Ovary (tissue), 3 donors: ENCODE measurements at regions not wholly inside any gene's neighbourhood (a gene's known extent, or its start where the extent isn't known, plus 50 kb on each side); places are given as distances from the start of the nearest gene placed in this dataset.
"Not testable (repeated sequence)": the region's sequence is repeated elsewhere in the genome, so short reads cannot be mapped to it uniquely, and the experiment has no call there.

Source experiments
- CTCF ChIP-seq, 3 donors: fragments of 450-650 bp in 2 of 3; fragments of 200-600 bp in 1 of 3; IDR thresholded peaks; one replicate each; pipeline versions ENCODE4 v1.5.1 to v1.8.0; 2016 to 2022; ENCODE audit warnings: antibody characterized with exemption in 3 of 3, mild to moderate bottlenecking in 1 of 3
- POLR2A ChIP-seq: fragments of 450-650 bp; IDR thresholded peaks from one replicate; pipeline ENCODE4 v1.6.1; 2017; ENCODE audit warnings: antibody characterized with exemption, mild to moderate bottlenecking, moderate library complexity
- donor health status: DM: no; HTN: no; CAD: no.

GRCh38 chr14:106710187-106710586 is 1183.8 kb downstream of the TMEM121 start:
- not testable (repeated sequence) for TF ChIP-seq POLR2A; CTCF (IDR thresholded peaks at IDR 0.05)
